HEK293T (cell line): ENCODE measurements at regions not wholly inside any gene's neighbourhood (a gene's known extent, or its start where the extent isn't known, plus 50 kb on each side); places are given as distances from the start of the nearest gene placed in this dataset.

Experiments
- CTCF ChIA-PET: fragments of 350-600 bp; formaldehyde crosslinking; extraction: SDS; loops from one replicate; lab custom pipeline; 2021; ENCODE audit warnings: antibody characterized with exemption, inconsistent platforms; lab: Yijun Ruan, JAX
- POLR2A ChIA-PET: fragments of 350-600 bp; formaldehyde crosslinking; extraction: SDS; loops from one replicate; lab custom pipeline; 2020; ENCODE audit warnings: antibody characterized with exemption, inconsistent platforms; lab: Yijun Ruan, JAX
- DNase-seq: peaks from one replicate; pipeline ENCODE4 v3.0.0; 2012; ENCODE audit warnings: mixed read lengths; ENCODE audit errors: extremely low spot score
- ARNT ChIP-seq: fragments of 450-650 bp; IDR thresholded peaks from 2 replicates; pipeline ENCODE4 v1.6.1; 2017; ENCODE audit warnings: mild to moderate bottlenecking
- BHLHE40 ChIP-seq: fragments of 450-650 bp; IDR thresholded peaks from 2 replicates; pipeline ENCODE4 v1.6.1; 2016; ENCODE audit warnings: mild to moderate bottlenecking, moderate library complexity, borderline replicate concordance
- CTBP1 ChIP-seq: fragments of 450-650 bp; IDR thresholded peaks from 2 replicates; pipeline ENCODE4 v1.6.1; 2016; ENCODE audit warnings: borderline replicate concordance
- ELF4 ChIP-seq: fragments of 450-650 bp; IDR thresholded peaks from 2 replicates; pipeline ENCODE4 v1.6.1; 2017; ENCODE audit warnings: antibody characterized with exemption
- FOXA1 ChIP-seq: fragments of 450-650 bp; IDR thresholded peaks from 2 replicates; pipeline ENCODE4 v1.6.1; 2016; ENCODE audit warnings: mild to moderate bottlenecking
- FOXK2 ChIP-seq: fragments of 450-650 bp; IDR thresholded peaks from 2 replicates; pipeline ENCODE4 v1.6.1; 2016; ENCODE audit warnings: mild to moderate bottlenecking
- FOXM1 ChIP-seq: fragments of 450-650 bp; IDR thresholded peaks from 2 replicates; pipeline ENCODE4 v1.6.1; 2017; ENCODE audit warnings: mild to moderate bottlenecking, borderline replicate concordance
- HDGF ChIP-seq: fragments of 450-650 bp; IDR thresholded peaks from 2 replicates; pipeline ENCODE4 v1.6.1; 2017; ENCODE audit warnings: antibody characterized with exemption, borderline replicate concordance
- L3MBTL2 ChIP-seq: fragments of 450-650 bp; conservative IDR thresholded peaks from 2 replicates; pipeline ENCODE4 v1.6.1; 2016; ENCODE audit warnings: mild to moderate bottlenecking
- LEF1 ChIP-seq: fragments of 450-650 bp; IDR thresholded peaks from 2 replicates; pipeline ENCODE4 v1.6.1; 2017; ENCODE audit warnings: mild to moderate bottlenecking, borderline replicate concordance
- NFRKB ChIP-seq: fragments of 450-650 bp; IDR thresholded peaks from 2 replicates; pipeline ENCODE4 v1.6.1; 2016; ENCODE audit warnings: mild to moderate bottlenecking, moderate library complexity
- PKNOX1 ChIP-seq: fragments of 450-650 bp; IDR thresholded peaks from 2 replicates; pipeline ENCODE4 v1.6.1; 2016
- SP1 ChIP-seq: fragments of 450-650 bp; IDR thresholded peaks from 2 replicates; pipeline ENCODE4 v1.6.1; 2017
- SUZ12 ChIP-seq: fragments of 450-650 bp; IDR thresholded peaks from 2 replicates; pipeline ENCODE4 v1.6.1; 2016; ENCODE audit warnings: mild to moderate bottlenecking
- TARDBP ChIP-seq: fragments of 450-650 bp; IDR thresholded peaks from 2 replicates; pipeline ENCODE4 v1.6.1; 2016
- ZNF384 ChIP-seq: fragments of 450-650 bp; IDR thresholded peaks from 2 replicates; pipeline ENCODE4 v1.6.1; 2016

GRCh38 chr18:22560797-22561196 lies 143.1 kb upstream of the CTAGE1 start:
- ChIA-PET POLR2A (interaction anchor here (2.3 kb wide), 1 partner anchor 95 kb away, joined by 8 read pairs; no protein-coding TSS in a partner anchor), CTCF (no interaction called here)
- no peak for DNase-seq
- TF ChIP-seq SP1 (no peak), BHLHE40 (no peak), SUZ12 (no peak), NFRKB (no peak), CTBP1 (no peak), LEF1 (no peak), FOXK2 (no peak), ZNF384 (no peak), L3MBTL2 (no peak)

- peak; percentile 79 for DNase-seq
- ChIA-PET POLR2A (interaction anchor here (0.6 to 2.5 kb wide), 6 partner anchors 70 to 392 kb away, joined by 3 to 6 read pairs (median 5); no protein-coding TSS in a partner anchor), CTCF (interaction anchor here (0.5 to 1.5 kb wide), 18 partner anchors 39 to 665 kb away, joined by 3 to 8 read pairs (median 3); no protein-coding TSS in a partner anchor)
- TF ChIP-seq SP1 (no peak), HDGF (no peak), LEF1 (no peak), TARDBP (no peak), CTBP1 (peak; percentile 45; the same call in 1 of the 2 replicates), FOXM1 (no peak), ZNF384 (no peak), PKNOX1 (0 out of 2 replicates have a peak, but pooled peaks have one; percentile 40)
These were observed 145.5 kb upstream of the CTAGE1 start for GRCh38 chr18:22563164-22563583.

GRCh38 chr18:22564036-22564435 lies 146.3 kb upstream of the CTAGE1 start:
- ChIA-PET CTCF (interaction anchor here (0.6 to 1.5 kb wide), 3 partner anchors 106 to 890 kb away, joined by 3 to 4 read pairs (median 3); no protein-coding TSS in a partner anchor), POLR2A (interaction anchor here (1.4 to 2.5 kb wide), 2 partner anchors 389 to 393 kb away, joined by 6 read pairs; no protein-coding TSS in a partner anchor)
- TF ChIP-seq ZNF384 (no peak), FOXM1 (no peak), PKNOX1 (no peak), HDGF (no peak), FOXK2 (no peak), FOXA1 (no peak), ARNT (no peak), TARDBP (no peak), ELF4 (no peak), L3MBTL2 (no peak), NFRKB (no peak), LEF1 (no peak), CTBP1 (no peak), SUZ12 (no peak), BHLHE40 (no peak), SP1 (no peak)
- DNase-seq = no peak

GRCh38 chr18:22566703-22567420 lies 149.1 kb upstream of the CTAGE1 start:
- TF ChIP-seq ZNF384 (no peak), HDGF (no peak), ARNT (no peak), SUZ12 (no peak), BHLHE40 (no peak), ELF4 (no peak), FOXA1 (no peak), FOXM1 (no peak), CTBP1 (no peak), LEF1 (no peak), NFRKB (no peak), TARDBP (no peak), SP1 (no peak), FOXK2 (no peak), L3MBTL2 (no peak), PKNOX1 (no peak)
- POLR2A ChIA-PET = no interaction called here
- no peak for DNase-seq
- CTCF ChIA-PET = interaction anchor here (0.7 kb wide), 1 partner anchor 144 kb away, joined by 3 read pairs; no protein-coding TSS in a partner anchor

- ChIA-PET POLR2A (no interaction called here), CTCF (interaction anchor here (0.7 kb wide), 1 partner anchor 143 kb away, joined by 3 read pairs; no protein-coding TSS in a partner anchor)
- no peak for TF ChIP-seq TARDBP
- TF ChIP-seq ARNT = no peak
- no peak for TF ChIP-seq FOXA1
- TF ChIP-seq CTBP1 = no peak
- no peak for TF ChIP-seq BHLHE40
- no peak for TF ChIP-seq FOXM1
- no peak for TF ChIP-seq FOXK2
- TF ChIP-seq PKNOX1 = no peak
- no peak for TF ChIP-seq ZNF384
- no peak for TF ChIP-seq SP1
- no peak for TF ChIP-seq HDGF
- no peak for TF ChIP-seq L3MBTL2
- no peak for TF ChIP-seq ELF4
- no peak for TF ChIP-seq SUZ12
- TF ChIP-seq LEF1 = no peak
- TF ChIP-seq NFRKB = no peak
- DNase-seq = no peak
These were observed 150.1 kb upstream of the CTAGE1 start for GRCh38 chr18:22567794-22568193.
